DMS 273 treated with DMSO at 0.1 percent for 48 hours (cell line): ENCODE measurements at regions not wholly inside any gene's neighbourhood (a gene's known extent, or its start where the extent isn't known, plus 50 kb on each side); places are given as distances from the start of the nearest gene placed in this dataset.
"Not testable (repeated sequence)": the region's sequence is repeated elsewhere in the genome, so short reads cannot be mapped to it uniquely, and the experiment has no call there.

Experiments used
- DNase-seq: peaks from one replicate; lab custom pipeline; 2025; lab: John Stamatoyannopoulos, UW

DNA sequence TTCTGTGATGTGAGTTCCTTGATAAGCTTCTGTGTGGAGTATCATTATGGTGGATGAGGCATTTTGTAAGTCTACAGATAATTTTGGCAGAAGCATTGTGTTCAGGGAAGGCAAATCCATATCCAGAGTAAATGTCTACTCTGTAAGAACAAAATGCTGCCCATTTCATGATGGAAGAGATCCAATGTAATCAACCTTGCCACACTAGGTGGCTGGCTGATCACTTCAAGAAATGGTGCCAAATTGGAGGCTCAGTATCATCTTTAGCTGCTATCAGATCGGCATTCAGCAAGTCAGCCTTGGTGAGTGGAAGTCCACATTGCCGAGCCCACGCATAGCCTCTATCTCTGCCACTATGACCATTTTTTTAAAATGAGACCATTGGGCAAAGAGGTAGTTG is 565.8 kb upstream of the USP24 start:
- no peak for DNase-seq

DNA sequence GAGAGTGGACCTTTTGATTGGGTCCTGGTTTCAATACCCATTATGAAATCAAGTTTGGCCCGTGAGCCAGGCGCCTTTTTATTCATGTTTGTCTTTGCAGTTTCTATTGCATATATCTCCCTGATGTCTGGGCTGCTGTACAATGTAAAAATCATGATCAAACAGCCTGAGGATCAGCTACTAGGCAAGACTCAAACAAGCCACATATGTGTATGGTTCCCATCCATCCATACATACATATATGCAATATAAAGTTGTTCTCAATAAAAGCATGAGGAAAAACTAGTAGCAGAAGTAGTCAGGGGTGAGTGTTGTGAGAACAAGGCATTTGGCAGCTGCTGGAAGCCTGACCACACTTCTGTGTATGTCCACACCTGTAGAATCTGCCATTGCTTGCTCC is 562.4 kb upstream of the USP24 start:
- DNase-seq, result no peak

DNA sequence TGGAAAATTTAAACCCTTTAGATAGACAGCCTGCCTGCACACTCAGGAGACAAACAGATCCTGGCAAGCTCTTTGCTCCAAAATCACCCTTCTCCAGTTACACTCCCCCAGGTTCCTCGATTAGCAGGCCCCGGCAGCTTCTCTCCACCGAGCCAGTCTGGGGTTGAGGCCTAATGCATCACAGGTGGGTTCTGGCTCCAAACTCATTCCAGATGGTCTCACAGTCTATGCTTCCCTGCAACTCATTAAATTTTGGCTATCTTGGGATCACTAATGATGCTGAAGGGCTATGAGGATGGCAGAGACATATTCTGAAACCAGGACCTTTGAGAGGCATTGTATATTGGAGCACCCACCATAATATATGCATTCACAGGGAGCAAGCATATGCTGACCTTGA is 559.8 kb upstream of the USP24 start:
- DNase-seq, result peak; percentile 90

DNA sequence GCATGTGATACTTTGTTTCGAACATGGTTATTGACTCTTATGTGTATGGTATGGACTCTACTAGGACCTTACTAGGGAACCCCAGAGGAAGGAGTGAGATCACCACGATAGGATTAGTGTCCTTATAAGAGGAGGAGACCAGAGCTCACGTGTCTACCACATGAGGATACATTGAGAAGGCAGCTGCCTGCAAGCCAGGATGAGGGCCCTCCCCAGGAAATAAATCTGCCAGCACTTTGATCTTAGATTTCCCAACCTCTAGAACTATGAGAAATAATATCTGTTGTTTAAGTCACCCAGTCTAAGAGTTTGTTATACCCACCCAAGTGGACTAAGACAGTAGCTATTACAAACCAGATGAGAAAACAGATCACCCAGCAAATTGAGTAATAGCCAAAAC is 559.3 kb upstream of the USP24 start:
- DNase-seq, result no peak

DNA sequence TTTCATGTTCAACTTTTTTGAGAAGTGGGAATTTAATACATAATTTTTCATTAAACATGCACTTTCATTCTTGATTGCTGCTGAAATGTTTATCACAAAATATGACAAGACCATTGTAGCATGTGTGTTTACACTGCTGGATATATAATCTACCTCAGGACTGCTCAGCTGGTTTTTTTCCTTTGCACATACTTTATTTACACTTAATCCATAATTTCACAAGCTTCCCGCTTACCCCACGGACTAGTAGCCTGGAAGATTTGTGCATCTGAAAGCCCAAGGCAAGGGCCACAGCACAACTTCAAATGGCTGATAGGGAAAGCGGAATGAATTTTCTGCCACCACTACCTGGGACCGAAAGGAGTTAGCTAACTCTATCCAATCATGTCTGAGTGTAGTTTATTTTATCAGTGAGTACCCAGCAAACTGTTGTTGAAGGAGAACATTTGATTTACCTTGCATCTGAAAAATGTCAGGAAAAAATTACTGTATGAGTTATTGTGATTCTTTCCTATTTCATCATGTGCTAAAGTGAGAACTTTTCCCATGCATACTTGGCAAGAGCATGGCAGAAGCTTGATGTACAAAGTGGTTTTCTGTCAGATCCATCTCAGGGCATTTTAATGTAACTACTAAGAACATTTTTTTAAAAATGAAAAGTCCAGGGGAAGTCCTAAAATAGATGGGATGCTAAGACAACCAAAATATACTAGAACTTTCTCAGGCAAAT is 558.2 kb upstream of the USP24 start:
- DNase-seq, result no peak

DNA sequence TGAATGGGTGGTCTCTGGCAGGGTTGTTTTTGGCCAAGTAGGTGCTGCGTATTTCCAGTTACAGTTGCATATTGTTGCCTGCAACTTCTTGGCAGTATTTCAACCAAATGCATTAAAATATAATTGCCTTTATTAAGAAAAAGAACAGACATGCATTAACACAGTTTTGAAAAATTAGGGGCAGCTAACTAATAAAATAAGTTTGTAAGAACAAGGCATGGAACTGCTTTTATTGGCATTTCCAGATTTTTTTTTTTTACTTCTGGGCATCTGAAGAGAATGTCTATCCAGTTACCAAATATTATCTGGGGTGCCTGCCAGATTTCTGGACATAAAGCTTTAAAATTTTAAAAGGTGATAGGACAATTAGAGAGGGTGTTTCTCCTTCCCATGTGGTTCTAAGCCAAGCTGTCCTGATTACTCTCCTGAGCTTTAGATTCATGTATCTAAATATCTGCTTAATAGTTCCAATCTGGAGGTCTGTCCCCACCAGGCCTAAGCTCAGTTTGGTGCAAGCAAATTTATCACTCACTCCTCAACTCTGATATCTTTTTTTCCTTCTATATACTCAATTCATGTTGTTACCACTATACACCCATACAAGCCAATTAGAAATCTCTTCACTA is 553.3 kb upstream of the USP24 start:
- DNase-seq, result no peak

DNA sequence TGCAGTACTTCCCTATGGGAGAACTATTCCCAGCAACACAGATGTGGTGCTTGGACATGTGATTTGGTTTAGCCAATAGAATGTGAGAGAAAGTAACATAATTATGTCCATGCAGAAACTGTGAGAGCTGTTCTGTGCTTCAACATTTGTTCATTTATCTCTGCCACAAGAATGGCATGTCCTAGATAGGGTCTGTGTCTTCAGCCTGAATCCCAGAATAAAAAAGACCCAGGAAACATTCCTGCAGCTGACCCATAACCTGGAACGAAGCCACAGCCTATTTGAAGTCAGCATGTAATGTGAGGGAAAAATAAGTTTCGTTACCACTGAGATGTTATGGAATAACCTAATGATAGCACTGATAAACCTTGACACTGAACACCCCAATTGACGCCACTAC is 552.0 kb upstream of the USP24 start:
- DNase-seq, result no peak

DNA sequence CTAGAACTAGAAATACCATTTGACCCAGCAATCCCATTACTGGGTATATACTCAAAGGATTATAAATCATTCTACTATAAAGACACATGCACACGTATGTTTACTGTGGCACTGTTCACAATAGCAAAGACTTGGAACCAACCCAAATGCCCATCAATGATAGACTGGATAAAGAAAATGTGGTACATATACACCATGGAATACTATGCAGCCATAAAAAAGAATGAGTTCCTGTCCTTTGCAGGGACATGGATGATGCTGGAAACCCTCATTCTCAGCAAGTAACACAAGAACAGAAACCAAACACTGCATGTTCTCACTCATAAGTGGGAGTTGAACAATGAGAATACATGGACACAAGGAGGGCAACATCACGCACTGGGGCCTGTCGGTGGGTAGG is 550.3 kb upstream of the USP24 start:
- DNase-seq, result not testable (repeated sequence)

DNA sequence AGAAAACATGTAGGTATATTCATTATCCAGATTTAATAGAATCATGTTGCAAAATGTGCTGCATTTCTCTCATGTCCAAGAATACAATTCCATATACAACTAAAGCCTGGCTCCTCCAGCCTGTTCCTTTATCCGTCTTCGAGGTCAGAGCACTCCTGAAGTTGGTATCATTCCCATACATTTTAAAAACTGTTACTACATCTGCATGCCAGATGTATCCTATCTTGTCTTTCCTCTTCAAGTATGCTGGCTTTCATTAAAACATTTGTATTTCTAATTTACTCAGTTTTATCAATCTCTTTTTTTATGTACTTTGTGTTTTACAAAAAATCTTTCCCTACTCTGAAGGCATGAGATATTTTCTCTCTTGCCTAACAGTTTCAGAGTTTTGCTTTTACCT is 536.6 kb upstream of the USP24 start:
- DNase-seq, result no peak

DNA sequence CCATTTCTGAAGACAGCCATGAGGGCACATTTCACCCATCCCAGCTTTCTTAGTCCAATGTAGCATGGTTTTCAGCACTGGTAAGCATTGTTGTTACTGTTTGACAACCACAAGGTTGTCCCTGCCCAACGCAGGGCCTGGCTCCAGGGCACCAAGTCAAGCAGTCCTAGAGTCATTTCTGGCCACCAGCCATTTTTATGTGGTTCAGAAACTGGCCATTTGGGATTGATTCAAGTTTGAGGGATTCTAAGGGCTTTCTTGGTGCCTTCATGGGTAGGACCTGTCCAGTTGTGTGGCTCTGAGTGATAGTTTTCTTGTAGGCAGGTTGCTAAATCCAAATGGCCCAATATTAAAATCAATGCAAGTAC is 535.4 kb upstream of the USP24 start:
- DNase-seq, result no peak

DNA sequence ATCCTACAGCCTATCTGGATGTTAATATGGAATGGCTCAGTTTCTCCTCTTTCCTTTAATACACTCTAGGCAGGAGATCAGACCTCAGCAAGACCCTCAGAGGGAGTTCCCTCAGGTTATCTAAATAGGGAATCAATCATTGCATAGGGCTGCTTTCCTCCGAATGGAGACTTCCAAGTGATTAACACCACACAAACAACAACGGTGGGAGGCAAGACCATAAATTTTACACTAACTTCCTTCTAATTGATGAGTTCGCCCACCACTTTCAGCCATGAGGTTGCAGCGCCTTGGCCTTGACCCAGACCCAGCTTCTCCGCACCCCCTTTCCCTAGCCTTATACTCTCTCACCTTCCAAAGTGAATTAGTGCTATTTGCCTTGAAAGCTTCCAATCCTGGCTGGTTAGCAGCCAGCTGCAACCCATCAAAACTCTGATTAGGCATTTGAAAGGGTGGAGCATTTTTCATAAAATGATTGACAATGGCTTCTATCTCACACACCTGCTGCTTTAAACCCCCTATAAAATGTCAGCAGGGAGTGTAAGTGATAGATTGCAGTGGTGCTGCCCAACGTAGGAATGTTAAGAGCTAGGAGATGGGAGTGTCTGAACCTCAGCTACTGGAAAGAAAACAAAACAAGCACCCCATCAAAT is 534.9 kb upstream of the USP24 start:
- no peak for DNase-seq

DNA sequence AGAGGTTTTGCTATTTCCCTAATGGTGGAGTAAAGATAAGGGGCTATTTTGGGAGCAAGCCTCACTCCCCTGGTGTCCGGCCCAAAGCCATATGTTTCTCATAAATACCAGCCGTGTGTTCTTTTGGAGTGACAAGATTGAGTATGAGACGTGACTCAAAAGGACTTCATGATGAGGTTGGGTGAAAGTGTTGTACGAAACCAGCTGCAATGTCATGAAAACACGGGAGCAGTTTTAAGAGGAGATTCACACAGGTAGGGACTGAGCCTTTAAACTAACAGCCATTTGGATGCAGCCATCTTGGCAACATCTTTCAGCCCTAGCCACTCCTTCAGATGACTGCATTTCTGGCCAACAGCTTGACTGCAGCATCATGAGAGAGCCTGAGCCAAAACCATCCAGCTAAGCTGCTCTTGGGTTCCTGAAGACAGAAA is 532.3 kb upstream of the USP24 start:
- DNase-seq, result no peak

DNA sequence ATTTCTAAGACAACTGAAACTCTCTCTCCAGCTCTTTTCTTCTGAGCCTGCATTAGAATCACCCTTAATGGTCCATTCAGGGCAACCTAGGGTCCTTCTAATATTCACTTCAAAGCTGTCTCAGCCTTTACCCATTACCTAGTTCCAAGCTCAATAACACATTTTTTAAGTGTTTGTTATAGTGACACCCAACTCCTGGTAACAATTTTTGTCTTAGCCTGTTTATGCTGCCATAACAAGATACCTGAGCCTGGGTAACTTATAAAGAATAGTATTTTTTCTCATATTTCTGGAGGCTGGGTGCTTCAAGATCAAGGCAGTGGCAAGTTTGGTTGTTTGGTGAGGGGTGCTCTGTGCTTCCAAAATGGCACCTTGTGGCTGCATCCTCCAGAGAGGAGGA is 531.5 kb upstream of the USP24 start:
- DNase-seq, result no peak

DNA sequence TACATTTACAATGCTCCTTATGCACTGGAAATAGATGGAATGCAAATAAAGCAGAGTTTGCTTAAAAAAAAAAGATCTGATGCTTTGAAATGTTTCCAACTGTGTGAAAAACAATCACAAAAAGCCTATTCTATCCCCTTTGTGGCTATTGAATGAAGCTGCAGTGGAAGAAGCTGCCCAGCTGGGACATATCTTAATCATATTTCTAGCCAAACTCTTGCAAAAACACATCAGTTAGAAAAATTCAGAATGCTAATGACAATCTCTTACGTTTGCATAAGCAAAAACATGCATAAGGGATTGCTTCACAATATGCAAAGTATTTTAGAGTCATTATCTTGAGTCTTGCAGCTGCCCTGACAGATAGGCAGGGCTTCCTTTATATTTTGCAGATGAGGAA is 526.4 kb upstream of the USP24 start:
- no peak for DNase-seq

DNA sequence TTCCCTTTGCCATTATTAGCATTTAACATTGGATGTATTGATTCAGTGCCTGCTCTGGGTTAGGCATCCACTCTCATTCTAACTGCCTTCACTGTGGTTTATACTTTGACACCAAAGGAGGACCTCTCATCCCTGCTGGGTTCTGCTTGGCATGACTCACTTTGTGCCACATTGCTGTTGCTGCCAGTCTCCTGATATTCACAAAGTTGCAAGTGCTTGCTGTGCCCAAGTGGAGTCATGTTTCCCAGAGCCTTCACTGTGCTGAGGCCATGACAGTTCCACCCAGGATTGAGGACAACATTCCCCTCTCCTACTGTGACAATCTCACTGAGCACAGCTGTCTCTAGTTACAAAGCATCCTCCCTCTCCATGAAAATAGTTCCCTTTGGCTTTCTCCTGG is 519.9 kb upstream of the USP24 start:
- no peak for DNase-seq

DNA sequence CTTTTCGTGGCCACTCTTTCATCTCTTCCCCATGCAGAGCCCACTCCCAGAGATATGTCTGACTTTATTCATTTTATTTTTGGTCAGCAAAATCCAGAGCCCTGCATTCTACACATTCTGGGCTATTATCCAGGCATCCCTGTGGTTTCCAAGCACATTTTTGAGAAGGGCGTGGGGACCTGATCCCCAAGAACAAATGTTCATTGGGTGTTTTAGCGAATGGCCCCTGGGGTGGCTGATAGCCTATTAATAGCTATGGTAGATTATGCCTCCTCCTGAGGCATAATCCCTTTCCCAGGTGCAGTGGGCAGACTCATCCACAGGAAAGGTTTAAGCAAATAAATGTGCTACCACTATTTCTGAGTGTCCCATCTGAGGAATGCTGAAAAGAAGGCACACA is 511.8 kb upstream of the USP24 start:
- no peak for DNase-seq

DNA sequence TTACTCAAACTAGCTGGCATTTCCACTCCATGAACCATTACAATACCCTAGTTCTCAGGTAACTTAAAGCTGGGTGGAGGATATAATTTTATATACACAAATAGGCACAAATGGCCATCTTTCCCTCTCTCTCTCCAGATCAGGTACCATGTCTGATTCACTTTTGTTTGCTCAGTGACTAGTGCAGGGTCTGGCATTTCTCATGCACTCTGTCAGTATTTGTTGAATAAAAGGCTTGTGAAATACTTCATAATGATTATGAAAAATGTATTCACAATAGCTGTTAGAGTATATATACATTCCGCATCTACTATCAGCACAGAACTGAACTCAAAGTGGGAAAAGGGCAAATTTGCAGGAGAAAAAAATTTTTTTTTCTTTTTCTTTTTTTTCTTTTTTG is 510.2 kb upstream of the USP24 start:
- no peak for DNase-seq

DNA sequence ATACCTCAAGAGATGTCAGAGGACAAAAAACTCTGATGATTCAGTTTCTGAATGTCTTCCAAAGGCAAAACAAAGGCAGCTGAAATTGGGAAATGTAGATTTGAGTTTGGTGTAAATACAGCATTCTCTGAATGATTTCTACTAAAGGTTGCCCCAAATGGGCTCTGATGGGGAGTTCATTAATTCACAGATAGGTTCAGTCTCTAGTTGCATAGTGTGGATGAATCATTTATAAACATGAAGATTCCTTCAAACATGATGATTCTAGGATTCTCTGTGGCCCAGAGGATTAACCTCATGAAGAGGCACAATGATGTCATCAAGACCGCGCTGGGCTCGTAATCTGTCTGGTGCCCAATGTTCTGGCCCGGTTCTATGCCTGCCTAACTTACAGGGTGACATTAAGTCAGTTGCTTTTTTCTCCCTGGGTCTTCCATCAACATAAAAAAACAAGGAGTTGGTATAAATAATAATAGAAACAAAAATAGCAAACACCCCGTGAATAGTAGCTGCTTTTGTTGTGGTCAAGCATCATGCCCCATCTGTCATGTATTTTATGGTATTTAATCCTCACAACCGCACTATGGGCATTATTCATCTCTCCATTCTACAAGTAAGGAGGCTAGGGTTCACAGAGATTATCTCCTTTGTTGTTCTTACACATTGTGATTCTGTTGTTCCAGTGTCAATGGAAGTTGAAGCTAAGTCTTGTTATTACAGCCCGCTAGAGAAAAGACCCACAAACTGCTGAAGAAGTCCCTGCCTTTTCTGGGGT is 509.6 kb upstream of the USP24 start:
- DNase-seq, result no peak

DNA sequence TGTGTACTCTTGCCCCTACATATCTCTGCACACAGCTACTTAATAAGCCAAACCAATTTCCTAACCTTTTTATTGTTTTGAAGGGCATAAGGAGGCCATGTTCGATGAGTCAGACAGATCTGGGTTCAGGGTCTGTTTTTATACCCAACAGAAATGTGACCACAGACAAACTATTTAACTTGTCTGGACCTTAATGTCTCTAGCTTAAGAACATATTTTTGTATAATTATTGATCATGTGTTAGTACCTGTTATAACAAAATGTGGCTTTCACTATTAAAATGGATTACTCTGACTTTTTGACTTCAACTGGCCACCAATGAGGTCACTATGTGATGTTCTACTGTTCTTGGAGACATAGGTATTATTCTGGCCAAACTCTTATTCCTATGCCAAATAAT is 507.8 kb upstream of the USP24 start:
- no peak for DNase-seq

DNA sequence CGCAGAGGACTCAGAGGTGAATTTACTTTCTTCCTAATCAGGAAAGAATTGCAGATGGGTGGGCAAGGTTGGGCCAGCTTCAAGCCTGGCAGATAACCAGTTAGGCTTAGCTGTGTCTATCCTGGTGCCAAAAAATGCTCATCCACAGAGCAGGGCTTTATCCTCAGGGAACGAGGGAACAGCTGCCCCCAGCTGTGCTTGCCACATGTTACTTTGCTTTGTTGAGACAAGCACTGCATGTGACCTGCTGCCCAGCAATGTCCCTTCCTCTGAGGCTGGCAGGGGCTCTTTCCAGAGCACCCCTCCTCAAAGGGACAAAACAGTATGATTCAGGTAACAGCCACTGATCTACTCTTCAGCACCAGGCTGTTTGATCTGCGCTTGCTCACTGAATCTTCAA is 505.1 kb upstream of the USP24 start:
- peak; percentile 10 for DNase-seq

DNA sequence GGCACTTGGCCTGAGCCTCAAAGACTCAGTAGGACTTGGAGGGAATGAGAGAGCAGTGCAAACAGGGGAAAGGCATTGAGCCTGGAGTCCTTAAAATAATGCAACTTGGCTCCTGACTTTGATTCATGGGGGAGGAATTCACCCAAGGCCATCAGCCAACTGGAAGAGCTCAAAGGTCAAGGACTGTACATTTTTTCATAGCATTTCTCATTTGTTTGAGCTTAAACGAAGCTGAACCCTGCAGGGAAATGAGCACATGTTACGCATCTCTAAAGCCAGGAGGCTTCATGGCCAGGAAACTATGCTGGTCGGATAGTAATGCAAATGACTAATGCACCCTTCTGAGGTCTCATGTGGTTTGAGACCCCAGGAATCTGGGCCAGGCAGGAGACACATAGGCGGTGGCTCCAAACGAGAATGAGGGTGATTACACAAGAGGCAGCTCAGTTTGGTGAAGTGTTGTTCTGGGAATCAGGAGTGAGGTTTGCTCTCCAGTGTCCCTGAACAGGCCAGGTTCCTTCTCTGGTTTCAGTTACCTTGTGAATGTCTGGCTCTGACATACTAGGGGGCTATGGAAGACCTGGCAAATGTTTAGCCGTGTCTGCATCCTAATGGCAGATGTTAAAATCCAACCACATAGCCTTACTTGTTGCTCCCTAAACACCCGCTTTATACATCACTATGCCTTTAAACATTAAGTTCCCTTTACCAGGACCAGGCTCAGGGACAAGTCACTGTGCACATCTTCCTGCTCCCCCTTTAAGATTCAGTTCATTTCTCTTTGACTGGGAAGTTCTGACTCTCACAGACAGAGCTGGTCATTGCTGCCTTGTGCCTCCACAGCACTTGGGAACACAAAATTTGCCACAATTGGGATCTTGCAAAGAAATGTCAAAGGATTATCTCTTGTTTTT is 503.9 kb upstream of the USP24 start:
- DNase-seq, result no peak

DNA sequence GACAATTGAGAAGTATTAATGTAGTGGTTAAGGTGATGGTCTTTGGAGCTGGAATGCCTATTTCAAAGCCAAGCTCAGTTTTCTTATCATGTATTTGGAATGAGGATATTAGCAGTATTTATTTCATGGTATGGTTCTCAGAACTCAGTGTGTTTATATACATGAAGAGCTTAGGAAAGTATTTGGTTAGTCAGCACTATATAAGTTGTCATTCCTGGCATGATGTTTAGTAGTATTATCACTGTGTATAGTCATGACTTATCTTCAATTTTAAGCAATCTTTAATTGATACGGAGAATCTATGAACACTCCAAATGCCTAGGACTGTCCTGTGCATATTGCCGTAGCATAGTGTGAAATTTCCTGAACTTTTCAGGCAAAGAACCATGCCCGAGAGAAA is 501.9 kb upstream of the USP24 start:
- no peak for DNase-seq
